Stomach (tissue), 4 donors: ENCODE measurements at regions not wholly inside any gene's neighbourhood (a gene's known extent, or its start where the extent isn't known, plus 50 kb on each side); places are given as distances from the start of the nearest gene placed in this dataset.

ENCODE experiments used
- CTCF ChIP-seq, 7 experiments: fragments of 450-650 bp in 4 of 7; fragments of 200-600 bp in 3 of 7; sonication (generic) in 3 of 7; IDR thresholded peaks; one replicate each; pipeline ENCODE4 v1.5.1; 2016 to 2019; ENCODE audit warnings: antibody characterized with exemption in 7 of 7, control low read depth in 2 of 7, mild to moderate bottlenecking in 1 of 7
- POLR2A ChIP-seq, 4 donors: fragments of 450-650 bp; IDR thresholded peaks; one replicate each; pipeline ENCODE4 v1.6.1; 2016; ENCODE audit warnings: antibody characterized with exemption in 4 of 4, control low read depth in 2 of 4, mild to moderate bottlenecking in 1 of 4, moderate library complexity in 1 of 4
- POLR2AphosphoS5 ChIP-seq, 3 donors: sonication (generic); formaldehyde crosslinking; IDR thresholded peaks; one replicate each; pipeline ENCODE4 v1.6.1; 2016; ENCODE audit warnings: antibody characterized with exemption in 3 of 3

- TF ChIP-seq CTCF (IDR thresholded peaks at IDR 0.05) (no peak), POLR2AphosphoS5 (IDR thresholded peaks at IDR 0.05) (no peak), POLR2A (IDR thresholded peaks at IDR 0.05) (no peak)
These were observed 187.5 kb upstream of the ADO start for GRCh38 chr10:62616885-62617590.
